ENCODE measurements at regions not wholly inside any gene's neighbourhood (a gene's known extent, or its start where the extent isn't known, plus 50 kb on each side); places are given as distances from the start of the nearest gene placed in this dataset.

GRCh38 chr9:101907466-101907865, 169.0 kb upstream of the GRIN3A start:
- TF ChIP-seq CTCF (IDR thresholded peaks at IDR 0.05 in 4 of 5, conservative IDR thresholded peaks at IDR 0.05 in 1 of 5) (no peak), POLR2A (IDR thresholded peaks at IDR 0.05) (no peak)
